Cardiac muscle cell (in vitro differentiated cells and primary cell): ENCODE measurements at regions not wholly inside any gene's neighbourhood (a gene's known extent, or its start where the extent isn't known, plus 50 kb on each side); places are given as distances from the start of the nearest gene placed in this dataset.

ENCODE experiments used
- DNase-seq, 2 donors: peaks; one replicate each; pipeline versions ENCODE4 v3.0.0 to v3.0.0-alpha.2; 2010 to 2017; ENCODE audit warnings: low read depth in 1 of 2, low spot score in 1 of 2
- H3K27ac ChIP-seq: fragments of 200-600 bp; sonication (generic); 2 replicates; pipeline ENCODE4 v1.5.1; 2016
- H3K27me3 ChIP-seq: fragments of 200-600 bp; sonication (generic); 2 replicates; pipeline ENCODE4 v1.6.0; 2016; ENCODE audit warnings: control low read depth
- H3K36me3 ChIP-seq: fragments of 200-600 bp; sonication (generic); 2 replicates; pipeline ENCODE4 v1.5.1; 2016; ENCODE audit warnings: control low read depth
- H3K4me1 ChIP-seq: fragments of 200-600 bp; sonication (generic); 2 replicates; pipeline ENCODE4 v1.8.1; 2017; ENCODE audit warnings: low read depth, mild to moderate bottlenecking, mixed run types
- H3K4me3 ChIP-seq: fragments of 200-600 bp; sonication (generic); 2 replicates; pipeline ENCODE4 v1.5.1; 2016; ENCODE audit warnings: mild to moderate bottlenecking
- H3K9me3 ChIP-seq: fragments of 200-600 bp; sonication (generic); 2 replicates; pipeline ENCODE4 v1.5.1; 2017; ENCODE audit warnings: low read depth, mild to moderate bottlenecking, control low read depth
- CTCF ChIP-seq: IDR thresholded peaks from 2 replicates; pipeline ENCODE4 v1.5.1; 2012; ENCODE audit warnings: low read depth, mild to moderate bottlenecking, low read length

DNA sequence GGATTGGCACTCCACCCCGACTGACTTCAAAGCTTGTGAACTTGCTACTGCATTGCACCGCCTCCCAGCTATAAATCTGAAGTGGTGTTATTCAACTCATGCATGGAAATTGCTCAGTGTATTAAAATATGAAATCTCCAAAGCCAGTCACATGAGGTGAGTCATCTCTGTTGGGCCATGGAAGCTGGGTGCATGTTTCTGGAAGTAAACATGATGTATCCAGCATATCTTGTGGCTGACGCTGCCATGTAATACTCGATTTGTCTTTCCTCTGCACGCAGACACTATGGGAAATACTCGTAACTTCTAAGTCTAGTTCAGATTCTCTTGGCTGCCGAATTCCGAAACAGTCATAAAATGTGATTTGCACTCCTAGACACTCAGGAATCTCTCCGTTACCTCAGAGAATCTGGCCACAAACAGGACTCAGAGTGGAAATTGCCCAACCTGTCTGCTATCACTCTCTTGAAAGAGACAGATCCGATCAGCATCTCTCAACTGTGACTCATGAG is 154.9 kb upstream of the MPPED2 start:
- no peaks in the 10 kb centered on the region for H3K27me3 ChIP-seq
- TF ChIP-seq CTCF = no peak
- H3K36me3 ChIP-seq = no peaks in the 10 kb centered on the region
- peak overlapping the region; percentile 57 for H3K27ac ChIP-seq
- peaks cover 6% of the 10 kb centered on the region for H3K4me1 ChIP-seq
- peak in 1 of 2 donors; percentile 60 for DNase-seq
- H3K9me3 ChIP-seq = no peaks in the 10 kb centered on the region
- H3K4me3 ChIP-seq = no peak overlapping the region

GRCh38 chr11:30740091-30740490 is 153.9 kb upstream of the MPPED2 start:
- no peaks in the 10 kb centered on the region for H3K27me3 ChIP-seq
- no peak for DNase-seq
- H3K4me1 ChIP-seq = peaks cover 6% of the 10 kb centered on the region
- H3K9me3 ChIP-seq = no peaks in the 10 kb centered on the region
- no peak for TF ChIP-seq CTCF
- H3K4me3 ChIP-seq = no peak overlapping the region
- no peak overlapping the region for H3K27ac ChIP-seq
- no peaks in the 10 kb centered on the region for H3K36me3 ChIP-seq

- Histone ChIP-seq H3K4me3 (no peak overlapping the region), H3K4me1 (peaks cover 8% of the 10 kb centered on the region), H3K9me3 (no peaks in the 10 kb centered on the region), H3K27me3 (no peaks in the 10 kb centered on the region), H3K36me3 (no peaks in the 10 kb centered on the region), H3K27ac (no peak overlapping the region)
- no peak for DNase-seq
- TF ChIP-seq CTCF = no peak
These were observed 149.8 kb upstream of the MPPED2 start for GRCh38 chr11:30735946-30736345.

- no peak for TF ChIP-seq CTCF
- no peak overlapping the region for H3K4me3 ChIP-seq
- H3K27me3 ChIP-seq = no peaks in the 10 kb centered on the region
- H3K9me3 ChIP-seq = no peaks in the 10 kb centered on the region
- H3K4me1 ChIP-seq = peaks cover 30% of the 10 kb centered on the region
- DNase-seq = no peak
- no peaks in the 10 kb centered on the region for H3K36me3 ChIP-seq
- no peak overlapping the region for H3K27ac ChIP-seq
These were observed 147.6 kb upstream of the MPPED2 start for GRCh38 chr11:30733748-30734147.

GRCh38 chr11:30730011-30730410 is 143.9 kb upstream of the MPPED2 start:
- Histone ChIP-seq H3K4me1 (peaks cover 30% of the 10 kb centered on the region), H3K27me3 (no peaks in the 10 kb centered on the region), H3K9me3 (no peaks in the 10 kb centered on the region), H3K27ac (peak overlapping the region; percentile 34), H3K4me3 (no peak overlapping the region), H3K36me3 (no peaks in the 10 kb centered on the region)
- TF ChIP-seq CTCF = no peak
- DNase-seq = no peak
